GM19438 (cell line): ENCODE measurements at regions not wholly inside any gene's neighbourhood (a gene's known extent, or its start where the extent isn't known, plus 50 kb on each side); places are given as distances from the start of the nearest gene placed in this dataset.
"Not testable (repeated sequence)": the region's sequence is repeated elsewhere in the genome, so short reads cannot be mapped to it uniquely, and the experiment has no call there.

ENCODE experiments used
- ATAC-seq: cut with Tn5 transposase; IDR thresholded peaks from one replicate; pipeline ENCODE4 v1.9.1; 2021; ENCODE audit warnings: low read depth; ENCODE audit not compliant: unreplicated experiment

- ATAC-seq = no peak
Measured at GRCh38 chr4:159983082-159983481, 880.2 kb downstream of the RAPGEF2 start.

GRCh38 chr4:160009656-160010493, 907.0 kb downstream of the RAPGEF2 start:
- no peak for ATAC-seq

DNA sequence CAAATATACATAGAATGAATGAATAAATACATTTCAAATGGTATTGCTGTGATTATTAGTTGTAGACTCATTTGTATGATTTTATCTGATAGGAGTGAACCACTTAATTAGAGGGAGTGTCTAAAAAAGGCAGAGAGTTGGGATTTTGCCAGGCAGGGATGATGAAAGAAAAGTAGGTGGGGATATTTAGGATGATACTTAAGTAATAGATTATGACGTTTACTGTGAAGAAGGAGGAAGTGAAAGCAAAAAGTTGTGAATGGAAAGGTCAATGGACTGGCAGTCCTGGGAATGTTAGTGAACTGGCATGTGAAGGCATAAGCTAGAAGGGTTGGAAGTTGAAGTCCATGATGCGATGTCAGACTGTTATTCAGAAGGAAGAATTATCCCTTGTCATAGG, 917.1 kb downstream of the RAPGEF2 start:
- no peak for ATAC-seq

- no peak for ATAC-seq
Measured at GRCh38 chr4:160020804-160021203, 917.9 kb downstream of the RAPGEF2 start.

- ATAC-seq = no peak
Measured at GRCh38 chr4:160021870-160022269, 919.0 kb downstream of the RAPGEF2 start.

- no peak for ATAC-seq
Measured at GRCh38 chr4:160026721-160027120, 923.8 kb downstream of the RAPGEF2 start.

DNA sequence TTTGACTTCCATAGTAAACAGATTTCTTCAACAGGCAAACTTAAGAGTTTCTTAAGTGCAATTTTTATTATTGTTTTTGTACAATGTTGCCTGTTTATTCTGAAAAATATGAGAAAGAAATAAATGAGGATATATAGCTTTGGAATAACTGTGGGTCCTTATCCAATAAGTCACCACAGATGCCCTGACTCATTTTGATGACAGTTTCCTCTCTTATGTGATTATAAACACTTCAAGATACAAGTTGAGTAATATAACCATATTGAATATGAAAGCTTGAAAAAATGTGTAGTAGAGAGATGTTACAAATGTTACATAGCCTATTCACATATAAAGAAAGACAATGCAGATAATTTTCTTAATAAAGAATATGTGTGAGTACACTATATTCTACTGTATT, 931.6 kb downstream of the RAPGEF2 start:
- no peak for ATAC-seq

- no peak for ATAC-seq
Measured at GRCh38 chr4:160038615-160039014, 935.7 kb downstream of the RAPGEF2 start.

DNA sequence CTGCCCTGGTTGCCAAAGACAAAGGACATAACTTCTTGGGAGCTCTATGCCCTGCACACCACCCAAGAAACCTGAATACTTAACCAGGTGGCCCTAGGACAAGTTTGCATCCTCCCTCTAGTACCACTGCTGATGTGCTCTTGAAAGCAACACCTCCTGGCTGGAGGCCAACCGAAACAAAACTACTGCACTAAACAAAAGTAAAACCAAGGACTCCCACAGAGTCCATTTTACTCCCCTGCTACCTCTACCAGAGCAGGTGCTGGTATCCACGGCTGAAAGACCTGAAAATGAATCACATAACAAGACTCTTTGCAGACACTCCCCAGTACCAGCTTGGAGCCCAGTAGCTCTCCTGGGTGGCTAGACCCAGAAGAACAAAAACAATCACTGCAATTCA, 941.8 kb downstream of the RAPGEF2 start:
- ATAC-seq = no peak

DNA sequence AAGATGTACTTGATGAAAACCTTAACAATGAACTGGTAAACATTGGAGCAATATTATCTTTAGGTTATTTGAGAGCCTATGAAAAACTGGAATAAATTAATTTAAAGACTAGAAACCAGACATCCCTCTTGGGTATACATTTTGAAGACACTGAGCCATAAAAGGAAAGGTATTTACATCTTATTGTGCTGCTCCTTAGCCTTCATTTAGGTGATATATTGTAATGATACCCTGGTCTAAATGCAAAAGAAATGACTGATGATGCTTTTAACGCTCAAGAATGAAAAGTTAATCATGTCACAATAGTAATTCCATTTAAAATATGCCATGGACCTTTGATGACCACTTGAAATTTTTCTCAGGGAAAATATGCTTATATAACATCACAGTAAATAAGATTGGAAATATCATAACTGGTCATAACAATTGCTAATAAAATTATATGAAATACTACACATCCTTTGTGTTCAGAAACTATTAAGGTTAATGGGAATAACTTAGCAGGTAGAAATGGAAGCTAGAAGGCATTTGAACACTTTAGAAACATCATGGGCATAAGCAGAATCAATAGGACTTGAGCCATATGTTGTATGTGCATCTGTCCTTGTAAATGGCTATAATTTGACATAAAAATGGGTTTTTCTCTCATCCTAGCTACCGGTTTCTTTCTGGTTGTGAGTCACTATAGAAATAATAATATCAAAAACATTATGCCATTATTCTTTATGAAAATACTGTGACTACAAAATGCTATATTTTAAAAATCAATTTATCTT, 979.7 kb downstream of the RAPGEF2 start:
- ATAC-seq = no peak

- no peak for ATAC-seq
Measured at GRCh38 chr4:160091631-160092030, 988.8 kb downstream of the RAPGEF2 start.

DNA sequence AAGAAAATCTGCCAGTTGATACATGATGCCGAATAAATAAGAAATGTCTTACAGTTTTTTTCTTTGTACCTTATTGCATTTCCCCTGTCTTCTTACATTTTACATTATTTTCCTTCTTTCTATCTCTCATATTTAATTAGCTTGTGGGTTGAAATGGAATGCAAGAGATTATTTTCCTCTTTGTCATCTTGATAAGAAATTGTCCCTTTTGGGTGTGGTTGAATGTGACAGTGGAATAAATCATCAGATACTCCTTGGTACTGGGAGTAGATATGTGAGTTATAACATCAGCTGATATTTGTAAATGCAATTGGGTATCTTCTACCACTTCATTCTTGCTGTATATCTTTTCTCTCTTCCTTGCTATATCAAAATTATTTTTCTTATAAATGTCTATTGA, 997.4 kb downstream of the RAPGEF2 start:
- ATAC-seq = no peak

GRCh38 chr4:160110891-160111290, 1008.0 kb downstream of the RAPGEF2 start:
- ATAC-seq = no peak

- no peak for ATAC-seq
Measured at GRCh38 chr4:160117686-160118085, 1014.8 kb downstream of the RAPGEF2 start.

DNA sequence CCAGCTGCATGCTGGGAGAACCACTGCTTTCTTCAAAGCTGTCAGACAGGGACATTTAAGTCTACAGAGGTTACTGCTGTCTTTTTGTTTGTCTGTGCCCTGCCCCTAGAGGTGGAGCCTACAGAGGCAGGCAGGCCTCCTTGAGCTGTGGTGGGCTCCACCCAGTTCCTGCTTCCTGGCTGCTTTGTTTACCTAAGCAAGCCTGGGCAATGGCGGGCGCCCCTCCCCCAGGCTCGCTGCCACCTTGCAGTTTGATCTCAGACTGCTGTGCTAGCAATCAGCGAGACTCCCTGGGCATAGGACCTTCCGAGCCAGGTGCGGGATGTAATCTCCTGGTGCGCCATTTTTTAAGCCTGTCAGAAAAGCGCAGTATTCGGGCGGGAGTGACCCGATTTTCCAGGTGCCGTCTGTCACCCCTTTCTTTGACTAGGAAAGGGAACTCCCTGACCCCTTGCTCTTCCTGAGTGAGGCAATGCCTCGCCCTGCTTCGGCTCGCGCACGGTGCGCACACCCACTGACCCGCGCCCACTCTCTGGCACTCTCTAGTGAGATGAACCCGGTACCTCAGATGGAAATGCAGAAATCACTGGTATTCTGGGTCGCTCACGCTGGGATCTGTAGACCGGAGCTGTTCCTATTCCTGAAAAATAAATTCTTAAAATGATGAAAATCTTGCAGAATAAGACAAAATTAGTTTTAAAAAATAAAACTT, 1022.9 kb downstream of the RAPGEF2 start:
- ATAC-seq = not testable (repeated sequence)

DNA sequence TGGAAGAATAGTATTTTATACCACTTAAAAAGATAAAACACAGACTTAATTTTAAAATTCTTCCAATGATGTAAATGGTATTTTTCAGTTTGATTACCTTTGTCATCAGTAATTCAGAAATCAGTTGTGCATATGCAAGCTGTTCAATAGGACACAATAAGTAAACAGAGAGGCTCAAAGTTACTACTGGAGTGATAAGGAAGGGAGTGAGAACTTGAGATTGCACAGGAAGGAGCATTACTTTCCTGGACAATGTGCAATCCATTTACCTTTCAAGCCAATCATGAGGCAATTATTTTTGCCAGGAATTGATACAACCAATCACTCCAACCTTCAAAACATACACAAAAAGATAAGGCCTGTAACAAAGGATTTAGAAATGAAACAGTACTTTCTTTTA, 1024.3 kb downstream of the RAPGEF2 start:
- no peak for ATAC-seq

GRCh38 chr4:160129439-160129838, 1026.6 kb downstream of the RAPGEF2 start:
- ATAC-seq = no peak

DNA sequence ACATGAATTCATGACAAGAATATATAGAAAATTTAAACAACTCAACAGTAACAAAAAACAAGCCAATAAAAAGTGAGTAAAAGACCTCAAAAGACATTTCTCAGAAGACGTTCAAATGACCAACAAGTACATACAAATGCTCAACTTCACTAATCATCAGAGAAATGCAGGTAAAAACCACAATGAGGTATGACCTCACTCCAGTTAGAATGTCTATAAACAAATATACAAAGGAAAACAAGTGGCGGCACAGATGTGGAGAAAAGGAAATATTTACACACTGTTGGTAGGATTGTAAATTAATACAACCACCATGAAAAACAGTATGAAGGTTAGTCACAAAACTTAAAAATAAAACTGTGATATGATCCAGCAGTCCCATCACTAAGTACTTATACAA, 1033.1 kb downstream of the RAPGEF2 start:
- no peak for ATAC-seq

DNA sequence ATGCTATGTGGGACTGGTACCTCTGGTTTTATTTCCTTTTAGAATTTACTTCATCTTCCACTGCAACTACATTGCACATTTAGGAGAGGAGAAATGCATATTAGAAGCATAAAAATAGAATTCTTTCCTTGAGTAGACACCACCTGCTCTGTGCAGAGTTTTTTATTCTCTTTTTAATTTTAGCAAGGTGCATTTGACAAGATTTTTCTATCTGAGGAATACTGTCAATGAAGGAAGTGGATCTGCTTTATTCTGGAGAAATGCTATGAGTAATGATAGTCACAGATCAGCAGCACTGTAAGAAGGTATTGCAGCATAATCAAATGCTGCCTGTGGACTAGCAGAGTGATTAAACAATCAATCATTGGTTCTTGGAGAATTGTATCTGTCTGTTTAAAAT, 1038.3 kb downstream of the RAPGEF2 start:
- no peak for ATAC-seq

DNA sequence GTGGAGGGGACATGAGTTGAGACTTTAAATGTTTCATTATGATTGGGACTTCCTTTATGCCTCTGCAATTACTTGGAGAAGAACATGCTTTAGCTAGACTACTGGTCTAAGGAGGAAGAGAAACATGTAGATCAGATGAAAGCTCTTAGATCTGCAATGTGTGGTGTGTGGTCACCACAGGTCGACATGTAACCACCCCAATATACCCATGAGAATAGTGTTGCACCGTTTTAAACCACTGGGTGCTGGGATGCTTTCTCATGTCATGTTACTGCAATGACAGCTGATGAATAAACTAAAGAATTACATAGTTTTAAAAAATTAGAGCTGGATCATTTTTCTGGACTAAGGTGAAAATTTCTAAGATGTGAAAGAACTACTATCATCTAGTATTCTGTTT, 1039.7 kb downstream of the RAPGEF2 start:
- peak; percentile 100 for ATAC-seq

DNA sequence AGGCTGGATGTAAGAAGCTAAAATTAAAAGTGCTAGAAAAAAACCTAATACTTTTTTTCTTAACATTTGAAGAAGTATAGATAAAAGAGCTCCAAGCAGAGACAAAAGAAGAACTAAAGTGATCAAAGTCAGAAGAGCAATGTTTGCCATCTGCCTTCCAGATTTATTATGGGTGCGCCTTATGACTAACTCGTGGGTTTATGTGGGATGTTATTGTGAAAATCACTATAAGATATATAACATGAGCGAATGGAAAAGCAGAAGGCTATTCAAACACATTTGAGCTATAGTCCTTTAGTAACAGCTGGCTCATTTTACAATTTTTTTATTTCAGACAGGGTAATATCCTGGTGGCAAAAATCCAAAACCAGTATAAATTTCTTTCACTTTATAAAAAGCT, 1040.7 kb downstream of the RAPGEF2 start:
- no peak for ATAC-seq
